ENCODE measurements at regions not wholly inside any gene's neighbourhood (a gene's known extent, or its start where the extent isn't known, plus 50 kb on each side); places are given as distances from the start of the nearest gene placed in this dataset.

GRCh38 chr12:31828071-31828470, 99.2 kb upstream of the AMN1 start:
- Histone ChIP-seq H2BK5ac (ENCODE audit: insufficient read length, low read length) (no peak overlapping the region), H3K27ac (ENCODE audit: insufficient read length, low read depth, low read length) (no peak overlapping the region), H2BK120ac (ENCODE audit: low read depth, low read length, poor library complexity, severe bottlenecking) (no peak overlapping the region), H3K4me2 (ENCODE audit: insufficient read depth, insufficient read length, low read length) (no peak overlapping the region), H4K91ac (ENCODE audit: insufficient read length, low read depth, low read length) (no peak overlapping the region), H4K8ac (replicated peaks; ENCODE audit: insufficient read length, low read depth, low read length) (no peak overlapping the region), H3K9me3 (ENCODE audit: control insufficient read depth, low read depth, low read length) (peaks cover 8% of the 10 kb centered on the region), H4K20me1 (ENCODE audit: control insufficient read depth, insufficient read depth, insufficient read length) (no peaks in the 10 kb centered on the region), H2BK15ac (ENCODE audit: low read depth, low read length) (no peak overlapping the region), H3K18ac (ENCODE audit: insufficient read length, low read depth, low read length) (no peak overlapping the region), H3K23me2 (ENCODE audit: insufficient read length, low read depth, low read length, poor library complexity, severe bottlenecking) (no peaks in the 10 kb centered on the region), H2BK20ac (ENCODE audit: low read depth, low read length, poor library complexity, severe bottlenecking) (no peak overlapping the region), H3K27me3 (ENCODE audit: insufficient read depth, low read length) (no peaks in the 10 kb centered on the region), H3K4me1 (ENCODE audit: insufficient read depth, low read length) (no peaks in the 10 kb centered on the region), H3K23ac (ENCODE audit: insufficient read length, low read depth, low read length) (no peak overlapping the region), H2BK12ac (ENCODE audit: insufficient read length, low read depth, low read length) (no peak overlapping the region), H3K79me1 (ENCODE audit: insufficient read depth, low read depth, low read length, poor library complexity, severe bottlenecking) (no peaks in the 10 kb centered on the region), H3K9ac (ENCODE audit: extremely low read depth, insufficient read length, low read length) (no peak overlapping the region), H3K79me2 (ENCODE audit: insufficient read depth, low read length) (no peaks in the 10 kb centered on the region), H4K5ac (ENCODE audit: insufficient read length, low read depth, low read length) (no peak overlapping the region), H2AFZ (ENCODE audit: low read length) (no peak overlapping the region), H2AK5ac (ENCODE audit: insufficient read length, low read length) (no peak overlapping the region), H3K4ac (ENCODE audit: low read depth, low read length) (no peak overlapping the region), H3K14ac (ENCODE audit: insufficient read depth, low read length) (no peak overlapping the region), H3T11ph (ENCODE audit: low read length) (no peak overlapping the region), H3K56ac (ENCODE audit: insufficient read length, low read depth, low read length) (no peak overlapping the region)
- no peaks in the 10 kb centered on the region for H3K27me3 Mint-ChIP-seq (ENCODE audit: low read depth)
- H3K4me1 Mint-ChIP-seq = peaks cover 2 to 5% of the 10 kb centered on the region in 2 experiments; a peak in 2 of 4 replicates
- H3K4me3 Mint-ChIP-seq = no peak overlapping the region
- H3K36me3 Mint-ChIP-seq (ENCODE audit: insufficient read depth in 1 of 3, low read depth in 3 of 3) = peaks cover 15 to 35% (median 17%) of the 10 kb centered on the region in 3 experiments
- TF ChIP-seq CTCF (conservative IDR thresholded peaks at IDR 0.05) = no peak
- no peak overlapping the region for H3K27ac Mint-ChIP-seq
- whole genome bisulfite sequencing (ENCODE audit: extremely low coverage, insufficient read length, low lambda C conversion rate) = no CpG with 5 or more reads among the region's 2 CpGs
- H3K9me3 Mint-ChIP-seq = peaks cover 36 to 53% of the 10 kb centered on the region in 2 experiments
- DNase-seq = no peak
